ENCODE measurements at regions not wholly inside any gene's neighbourhood (a gene's known extent, or its start where the extent isn't known, plus 50 kb on each side); places are given as distances from the start of the nearest gene placed in this dataset.

DNA sequence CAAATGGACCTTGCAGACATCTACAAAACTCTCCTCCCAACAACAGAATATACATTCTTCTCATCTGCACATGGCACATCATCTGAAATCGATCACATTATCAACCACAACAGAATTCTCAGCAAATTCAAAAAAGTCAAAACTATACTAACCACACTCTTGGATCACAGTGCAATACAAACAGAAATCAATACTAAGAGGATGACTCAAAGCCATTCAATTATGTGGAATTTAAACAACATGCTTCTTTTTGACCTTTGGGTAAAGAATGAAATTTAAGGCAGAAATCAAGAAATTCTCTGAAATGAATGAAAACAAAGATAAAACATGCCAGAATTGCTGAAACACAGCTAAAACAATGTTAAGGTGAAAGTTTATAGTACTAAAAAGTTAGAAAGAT is 358.1 kb downstream of the NSUN3 start:
- TF ChIP-seq, protein P1, sequence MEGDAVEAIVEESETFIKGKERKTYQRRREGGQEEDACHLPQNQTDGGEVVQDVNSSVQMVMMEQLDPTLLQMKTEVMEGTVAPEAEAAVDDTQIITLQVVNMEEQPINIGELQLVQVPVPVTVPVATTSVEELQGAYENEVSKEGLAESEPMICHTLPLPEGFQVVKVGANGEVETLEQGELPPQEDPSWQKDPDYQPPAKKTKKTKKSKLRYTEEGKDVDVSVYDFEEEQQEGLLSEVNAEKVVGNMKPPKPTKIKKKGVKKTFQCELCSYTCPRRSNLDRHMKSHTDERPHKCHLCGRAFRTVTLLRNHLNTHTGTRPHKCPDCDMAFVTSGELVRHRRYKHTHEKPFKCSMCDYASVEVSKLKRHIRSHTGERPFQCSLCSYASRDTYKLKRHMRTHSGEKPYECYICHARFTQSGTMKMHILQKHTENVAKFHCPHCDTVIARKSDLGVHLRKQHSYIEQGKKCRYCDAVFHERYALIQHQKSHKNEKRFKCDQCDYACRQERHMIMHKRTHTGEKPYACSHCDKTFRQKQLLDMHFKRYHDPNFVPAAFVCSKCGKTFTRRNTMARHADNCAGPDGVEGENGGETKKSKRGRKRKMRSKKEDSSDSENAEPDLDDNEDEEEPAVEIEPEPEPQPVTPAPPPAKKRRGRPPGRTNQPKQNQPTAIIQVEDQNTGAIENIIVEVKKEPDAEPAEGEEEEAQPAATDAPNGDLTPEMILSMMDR (IDR thresholded peaks at IDR 0.05; ENCODE audit: insufficient read depth, low read length, poor library complexity, severe bottlenecking) = no peak
- TF ChIP-seq EZH2phosphoT487 (conservative IDR thresholded peaks at IDR 0.05; ENCODE audit: low read length) = no peak
